Cardiac fibroblast (primary cell): ENCODE measurements at regions not wholly inside any gene's neighbourhood (a gene's known extent, or its start where the extent isn't known, plus 50 kb on each side); places are given as distances from the start of the nearest gene placed in this dataset.

ENCODE experiments used
- DNase-seq, 2 donors: peaks; one replicate each; pipeline versions ENCODE4 v3.0.0 to v3.0.0-alpha.2; 2010; ENCODE audit warnings: low read depth in 2 of 2
- H3K4me3 ChIP-seq, 2 donors: replicated peaks in 1 of 2; 1 replicate in 1 of 2; 2 replicates in 1 of 2; pipeline ENCODE4 v1.5.1; 2011; ENCODE audit warnings: low read depth in 2 of 2, low read length in 2 of 2, mild to moderate bottlenecking in 2 of 2, moderate library complexity in 1 of 2
- CTCF ChIP-seq: IDR thresholded peaks from one replicate; pipeline ENCODE4 v1.5.1; 2011; ENCODE audit warnings: low read depth, mild to moderate bottlenecking, low read length, inconsistent platforms

GRCh38 chr14:71485833-71486232 lies 446.4 kb upstream of the RGS6 start:
- peak in 1 of 2 donors; percentile 49 for DNase-seq
- no peak overlapping the region for H3K4me3 ChIP-seq
- TF ChIP-seq CTCF: no peak

GRCh38 chr14:71486279-71486678 lies 445.9 kb upstream of the RGS6 start:
- no peak for TF ChIP-seq CTCF
- H3K4me3 ChIP-seq: no peak overlapping the region
- peak; percentile 37 to 52 for DNase-seq

- H3K4me3 ChIP-seq: no peak overlapping the region
- TF ChIP-seq CTCF: no peak
Measured at GRCh38 chr14:71487449-71487848, 444.8 kb upstream of the RGS6 start.

GRCh38 chr14:71487941-71488340 lies 444.3 kb upstream of the RGS6 start:
- DNase-seq: peak in 1 of 2 donors; percentile 51
- no peak for TF ChIP-seq CTCF
- no peak overlapping the region for H3K4me3 ChIP-seq

More at GRCh38 chr14:71487449-71487848, 444.8 kb upstream of the RGS6 start:
- DNase-seq: no peak

- peak; percentile 71 to 78 for DNase-seq
- H3K4me3 ChIP-seq: no peak overlapping the region
- TF ChIP-seq CTCF: no peak
Measured at GRCh38 chr14:71488703-71489191, 443.5 kb upstream of the RGS6 start.

- no peak overlapping the region for H3K4me3 ChIP-seq
- no peak for TF ChIP-seq CTCF
- no peak for DNase-seq
Measured at GRCh38 chr14:71489742-71490141, 442.5 kb upstream of the RGS6 start.

GRCh38 chr14:71491931-71492330 lies 440.3 kb upstream of the RGS6 start:
- no peak overlapping the region for H3K4me3 ChIP-seq
- TF ChIP-seq CTCF: no peak
- peak in 1 of 2 donors; percentile 74 for DNase-seq
